ENCODE measurements at regions not wholly inside any gene's neighbourhood (a gene's known extent, or its start where the extent isn't known, plus 50 kb on each side); places are given as distances from the start of the nearest gene placed in this dataset. TPM values are rescaled to one million over a fixed set of nuclear protein-coding genes. Genes with fewer than 3 reads are reported as not detected.

- no peak overlapping the region for H3K27ac Mint-ChIP-seq
- no peaks in the 10 kb centered on the region for H3K4me1 Mint-ChIP-seq (ENCODE audit: low read depth)
- ATAC-seq (no peak), DNase-seq (no peak)
- no peaks in the 10 kb centered on the region for H3K27me3 Mint-ChIP-seq (ENCODE audit: low read depth)
- H3K4me3 Mint-ChIP-seq: no peak overlapping the region
- no peaks in the 10 kb centered on the region for H3K36me3 Mint-ChIP-seq (ENCODE audit: low read depth)
- H3K9me3 Mint-ChIP-seq (ENCODE audit: insufficient read depth): peaks cover 10% of the 10 kb centered on the region
- POLR2A ChIA-PET: no interaction called here
- CTCF ChIA-PET: no interaction called here
These were observed 65.9 kb upstream of the FAM98A start for GRCh38 chr2:33665039-33665438.

GRCh38 chr2:33660416-33661123 is 61.5 kb upstream of the FAM98A start:
- no peak for ATAC-seq
- CTCF ChIA-PET: no interaction called here

GRCh38 chr2:33655626-33656320 is 56.7 kb upstream of the FAM98A start:
- Mint-ChIP-seq H3K4me1 (ENCODE audit: low read depth) (no peaks in the 10 kb centered on the region), H3K27me3 (ENCODE audit: low read depth) (no peaks in the 10 kb centered on the region), H3K27ac (no peak overlapping the region), H3K36me3 (ENCODE audit: low read depth) (no peaks in the 10 kb centered on the region), H3K9me3 (ENCODE audit: insufficient read depth) (peaks cover 11% of the 10 kb centered on the region), H3K4me3 (no peak overlapping the region)
- DNase-seq: no peak
- ChIA-PET POLR2A (no interaction called here), CTCF (no interaction called here)
- ATAC-seq: no peak

More at GRCh38 chr2:33660416-33661123, 61.5 kb upstream of the FAM98A start:
- Mint-ChIP-seq H3K4me1 (ENCODE audit: low read depth) (no peaks in the 10 kb centered on the region), H3K27me3 (ENCODE audit: low read depth) (no peaks in the 10 kb centered on the region), H3K9me3 (ENCODE audit: insufficient read depth) (peaks cover 16% of the 10 kb centered on the region), H3K27ac (no peak overlapping the region), H3K4me3 (no peak overlapping the region), H3K36me3 (ENCODE audit: low read depth) (no peaks in the 10 kb centered on the region)
- POLR2A ChIA-PET: no interaction called here
- no peak for DNase-seq

- Mint-ChIP-seq H3K27me3 (ENCODE audit: low read depth) (no peaks in the 10 kb centered on the region), H3K4me1 (ENCODE audit: low read depth) (no peaks in the 10 kb centered on the region), H3K4me3 (no peak overlapping the region), H3K36me3 (ENCODE audit: low read depth) (no peaks in the 10 kb centered on the region), H3K9me3 (ENCODE audit: insufficient read depth) (peaks cover 11% of the 10 kb centered on the region), H3K27ac (no peak overlapping the region)
- ATAC-seq: no peak
- POLR2A ChIA-PET: no interaction called here
- no peak for DNase-seq
- CTCF ChIA-PET: no interaction called here
These were observed 53.7 kb upstream of the FAM98A start for GRCh38 chr2:33652830-33653229.

- Mint-ChIP-seq H3K9me3 (ENCODE audit: insufficient read depth) (no peaks in the 10 kb centered on the region), H3K36me3 (ENCODE audit: low read depth) (no peaks in the 10 kb centered on the region), H3K4me3 (no peak overlapping the region), H3K4me1 (ENCODE audit: low read depth) (no peaks in the 10 kb centered on the region), H3K27me3 (ENCODE audit: low read depth) (no peaks in the 10 kb centered on the region), H3K27ac (no peak overlapping the region)
- POLR2A ChIA-PET: no interaction called here
- ATAC-seq (no peak), DNase-seq (no peak)
- CTCF ChIA-PET: no interaction called here
These were observed 51.1 kb upstream of the FAM98A start for GRCh38 chr2:33650171-33650570.

Small RNA genes lying in the stretch of these regions (microRNA-seq; reads per million reads assigned to microRNA genes)
- gene MIR548AD: not detected

Data from activated CD8-positive, alpha-beta T cell treated with anti-CD3 and anti-CD28 coated beads, Interleukin-2, amount 10 ng/mL, durations not matched to agents 7 days and 5 days (primary cell).